Activated CD4-positive, alpha-beta T cell treated with anti-CD3 and anti-CD28 coated beads, Interleukin-2, amount 50 U/mL, for 1 hour (primary cell): ENCODE measurements at regions not wholly inside any gene's neighbourhood (a gene's known extent, or its start where the extent isn't known, plus 50 kb on each side); places are given as distances from the start of the nearest gene placed in this dataset.
"Not testable (repeated sequence)": the region's sequence is repeated elsewhere in the genome, so short reads cannot be mapped to it uniquely, and the experiment has no call there.

Experiments used
- DNase-seq: peaks from one replicate; pipeline ENCODE4 v3.0.0-alpha.2; 2020

DNA sequence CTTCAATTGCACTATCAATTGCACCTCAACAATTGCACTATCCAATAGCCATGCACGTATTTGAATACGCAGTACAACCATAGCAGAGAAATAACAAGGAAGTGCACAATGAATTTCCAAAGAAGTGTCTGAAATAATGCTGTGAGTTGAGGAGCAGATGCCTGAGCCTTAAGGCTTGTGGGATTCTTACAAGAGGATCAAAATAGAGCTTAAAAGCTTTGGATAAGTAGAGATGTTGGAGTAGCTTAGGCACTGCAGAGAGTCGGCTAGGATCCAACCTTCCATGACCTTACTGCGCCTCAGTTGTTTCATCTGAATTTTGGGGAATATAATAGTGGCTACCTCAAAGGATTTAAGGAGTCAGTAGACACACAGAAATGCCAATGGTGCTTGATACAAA, 196.1 kb upstream of the FLRT2 start:
- DNase-seq = no peak

DNA sequence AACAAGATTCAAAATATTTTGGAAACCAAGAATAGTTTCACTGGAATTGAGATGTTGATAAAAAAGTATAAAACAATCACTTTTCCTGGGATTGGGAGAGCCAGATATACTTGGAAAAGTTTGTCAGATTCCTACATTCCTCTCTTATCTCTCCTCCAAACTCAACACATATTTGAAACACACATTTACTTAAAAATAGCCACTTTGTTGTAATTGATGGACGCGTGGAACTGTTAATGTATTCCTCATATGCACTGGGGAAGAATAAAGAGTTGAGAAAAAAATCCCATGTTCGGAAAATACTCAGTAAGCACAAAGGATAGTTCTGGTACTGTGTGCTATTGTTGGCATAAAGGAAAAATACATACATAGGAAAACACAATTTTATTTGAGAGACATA, 195.6 kb upstream of the FLRT2 start:
- DNase-seq = no peak

- DNase-seq = no peak
These were observed 193.7 kb upstream of the FLRT2 start for GRCh38 chr14:85336257-85336656.

GRCh38 chr14:85336817-85337216, 193.1 kb upstream of the FLRT2 start:
- no peak for DNase-seq

DNA sequence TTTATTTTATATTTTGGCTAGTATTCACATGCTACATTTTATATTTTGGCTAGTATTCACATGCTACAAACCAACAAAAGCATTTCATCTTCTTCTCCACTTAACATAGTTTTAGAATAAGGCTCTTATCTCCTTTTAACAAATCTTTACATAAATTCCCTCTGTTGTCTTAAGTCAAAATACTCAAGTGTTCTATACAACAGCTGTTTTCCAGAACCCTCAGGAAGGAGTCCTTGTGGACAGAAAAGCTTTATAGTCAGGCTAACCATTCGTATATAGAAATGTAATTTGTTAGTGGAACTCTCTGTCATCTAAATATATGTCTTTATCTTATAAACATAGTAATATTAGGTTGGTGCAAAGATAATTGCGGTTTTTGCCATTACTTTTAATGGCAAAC, 191.0 kb upstream of the FLRT2 start:
- DNase-seq = no peak

GRCh38 chr14:85342858-85343607, 186.9 kb upstream of the FLRT2 start:
- no peak for DNase-seq

GRCh38 chr14:85344171-85344570, 185.8 kb upstream of the FLRT2 start:
- no peak for DNase-seq

- DNase-seq = no peak
These were observed 184.9 kb upstream of the FLRT2 start for GRCh38 chr14:85344847-85345570.

DNA sequence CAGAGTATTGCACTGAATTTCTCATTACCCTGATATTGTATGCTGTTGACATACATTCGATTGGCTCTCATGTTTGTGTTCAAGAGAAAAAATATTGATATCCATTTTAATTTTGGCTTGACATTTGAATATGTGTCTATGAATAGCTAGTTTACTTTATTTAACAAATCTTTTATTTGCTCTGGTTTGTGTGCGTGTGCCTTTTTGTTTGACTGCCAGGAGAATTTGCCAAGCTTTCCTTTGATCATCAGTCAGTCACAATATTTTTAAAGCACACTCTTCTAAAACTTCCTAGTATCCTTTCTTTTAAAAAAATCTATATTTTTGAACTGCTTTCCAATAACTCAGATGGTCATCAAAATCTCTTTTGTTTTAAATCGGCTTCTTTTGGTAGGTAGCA, 179.3 kb upstream of the FLRT2 start:
- DNase-seq = no peak

DNA sequence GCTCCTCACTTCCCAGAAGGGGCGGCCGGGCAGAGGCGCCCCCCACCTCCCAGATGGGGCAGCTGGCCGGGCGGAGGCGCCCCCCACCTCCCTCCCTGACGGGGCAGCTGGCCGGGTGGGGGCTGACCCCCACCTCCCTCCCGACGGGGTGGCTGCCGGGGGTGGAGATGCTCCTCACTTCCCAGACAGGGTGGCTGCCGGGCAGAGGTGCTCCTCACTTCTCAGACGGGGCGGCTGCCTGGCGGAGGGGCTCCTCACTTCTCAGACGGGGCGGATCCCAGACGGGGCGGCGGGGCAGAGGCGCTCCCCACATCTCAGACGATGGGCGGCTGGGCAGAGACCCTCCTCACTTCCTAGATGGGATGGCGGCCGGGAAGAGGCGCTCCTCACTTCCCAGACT, 177.4 kb upstream of the FLRT2 start:
- not testable (repeated sequence) for DNase-seq

DNA sequence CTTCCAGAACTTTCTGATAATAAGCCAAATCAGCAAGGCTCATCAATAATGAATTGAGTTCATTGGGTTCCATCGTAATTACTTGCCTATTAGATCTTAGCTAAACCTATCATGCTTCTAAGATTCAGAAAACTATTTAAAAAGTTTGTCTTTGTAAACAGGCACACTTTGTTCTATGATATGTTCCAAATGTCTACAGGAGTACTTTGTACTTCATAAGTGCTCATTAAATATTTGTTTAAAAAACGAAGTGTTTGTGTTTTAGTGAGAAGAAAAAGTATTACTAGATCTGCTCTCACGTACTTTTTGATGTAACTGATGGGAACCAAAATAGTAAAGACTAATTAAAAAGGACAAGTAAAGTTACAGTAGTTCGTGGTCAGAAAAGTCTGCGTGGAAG, 172.8 kb upstream of the FLRT2 start:
- no peak for DNase-seq

DNA sequence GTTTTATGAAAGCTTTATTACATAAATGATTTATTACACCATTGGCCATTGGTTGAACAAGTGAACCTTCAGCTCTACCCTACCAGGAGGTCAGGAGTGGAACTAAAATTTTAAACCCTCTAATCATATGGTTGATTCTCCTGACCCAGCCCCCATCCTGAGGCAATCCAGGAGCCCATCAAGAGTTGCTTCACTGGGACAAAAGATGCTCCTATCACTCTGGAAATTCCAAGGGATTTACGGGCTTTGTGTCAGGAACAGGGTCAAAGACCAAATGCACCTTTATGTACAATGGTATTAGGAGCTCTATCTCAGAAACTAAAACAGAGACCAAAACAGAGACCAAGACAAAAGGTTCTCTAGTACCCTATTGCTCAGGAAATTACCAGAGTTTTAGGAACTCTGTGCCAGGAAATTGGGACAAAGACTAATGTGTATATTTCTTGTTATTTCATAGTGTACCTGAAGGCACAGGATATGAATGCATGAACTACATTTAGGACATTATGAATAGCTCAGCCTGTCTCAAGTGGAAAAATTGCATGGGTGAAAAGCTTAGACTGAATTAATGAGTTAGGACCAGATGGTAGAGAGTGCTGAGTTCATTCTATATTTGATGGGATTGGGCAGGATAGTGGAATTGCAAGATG, 171.7 kb upstream of the FLRT2 start:
- DNase-seq = no peak

DNA sequence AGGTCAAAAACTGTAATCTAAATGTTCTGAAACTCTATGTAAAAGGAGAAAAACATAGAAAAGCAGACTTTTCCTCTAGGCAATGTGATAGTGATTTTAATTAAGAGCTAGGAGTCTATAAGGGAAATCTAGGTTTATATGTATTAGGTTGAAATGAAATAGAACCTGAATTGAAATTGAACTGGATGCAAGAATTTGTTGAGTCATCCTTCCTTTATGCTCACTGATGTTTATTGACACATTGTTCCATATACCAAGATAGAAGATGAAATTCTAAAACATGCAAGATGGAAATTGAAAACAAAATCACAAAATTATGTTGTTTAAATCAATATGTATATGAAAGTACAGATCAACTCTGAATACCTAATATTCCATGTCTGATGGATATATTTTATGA, 170.4 kb upstream of the FLRT2 start:
- no peak for DNase-seq

DNA sequence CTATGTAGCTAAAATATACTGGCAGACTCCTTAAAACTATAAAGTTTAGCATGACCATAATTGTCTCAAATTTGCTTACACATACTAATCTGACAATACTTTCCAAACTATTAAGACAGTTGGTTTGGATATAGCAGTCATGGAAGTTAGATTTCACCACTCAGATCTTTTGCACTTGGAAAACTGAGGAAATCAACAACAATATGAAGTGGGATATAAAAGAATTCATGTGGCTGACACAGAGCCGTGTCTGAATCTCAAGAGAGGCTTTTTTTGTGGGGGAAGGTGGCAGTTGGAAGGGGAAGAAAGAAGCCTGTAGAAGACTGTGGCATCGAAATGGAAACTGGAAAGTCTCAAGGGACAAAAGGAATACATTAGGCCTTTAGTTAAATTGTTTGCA, 166.6 kb upstream of the FLRT2 start:
- DNase-seq = no peak

DNA sequence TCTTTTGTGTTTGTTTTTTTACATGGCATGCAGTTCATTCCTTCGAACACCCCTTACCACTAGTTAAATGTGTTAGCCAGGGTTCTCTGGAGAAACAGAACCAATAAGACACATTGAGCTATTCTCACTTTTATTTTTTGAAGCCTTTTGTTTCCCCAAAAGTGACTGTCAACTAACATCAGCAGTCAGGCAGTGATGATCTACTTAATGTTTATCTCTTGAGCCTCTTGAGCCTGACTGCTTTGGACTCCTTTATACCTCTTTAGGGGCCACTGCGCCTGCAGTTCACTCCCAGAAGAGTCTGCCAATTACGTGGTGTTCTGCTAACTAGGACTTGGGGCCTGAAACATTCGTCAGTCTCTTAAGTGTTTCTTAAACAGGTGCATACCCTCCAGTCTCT, 163.7 kb upstream of the FLRT2 start:
- DNase-seq = no peak

GRCh38 chr14:85380881-85381280, 149.1 kb upstream of the FLRT2 start:
- no peak for DNase-seq

DNA sequence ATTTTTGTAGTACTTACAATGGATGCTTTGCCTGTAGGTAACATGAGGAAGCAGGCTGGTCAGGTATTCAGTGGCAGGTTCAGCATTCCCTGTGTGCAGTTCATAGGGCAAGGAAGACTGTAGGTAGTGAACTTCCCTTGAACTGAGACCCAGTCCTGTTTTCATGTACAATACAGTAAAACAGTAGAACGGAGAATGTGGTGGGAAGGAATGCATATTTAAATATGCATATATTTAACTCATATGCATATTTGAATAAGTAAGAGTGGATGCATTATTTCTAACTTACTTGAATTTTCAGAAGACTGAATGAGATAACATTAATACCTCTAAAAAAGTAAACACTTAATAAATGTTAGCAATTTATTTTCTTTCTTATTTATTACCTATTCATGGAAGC, 147.6 kb upstream of the FLRT2 start:
- no peak for DNase-seq

DNA sequence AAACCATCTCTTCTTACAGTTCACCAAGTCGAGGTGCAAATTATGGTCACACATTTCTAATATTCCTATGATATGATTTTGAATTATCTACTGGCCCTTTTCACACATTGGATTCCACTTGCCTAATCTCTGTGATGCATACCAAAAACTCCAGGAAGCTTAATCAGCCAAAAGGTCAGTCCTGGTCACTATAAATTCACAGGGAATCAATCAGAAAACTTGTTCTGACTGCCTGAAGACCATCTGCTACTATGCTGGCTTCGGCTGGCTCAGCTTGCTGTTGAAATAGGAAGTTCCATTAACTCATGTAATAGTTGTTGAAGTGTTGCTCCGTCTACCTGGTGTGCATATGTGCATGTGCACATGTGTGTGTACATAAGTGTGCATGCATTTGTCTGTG, 142.8 kb upstream of the FLRT2 start:
- no peak for DNase-seq

GRCh38 chr14:85390236-85390635, 139.7 kb upstream of the FLRT2 start:
- DNase-seq = no peak

DNA sequence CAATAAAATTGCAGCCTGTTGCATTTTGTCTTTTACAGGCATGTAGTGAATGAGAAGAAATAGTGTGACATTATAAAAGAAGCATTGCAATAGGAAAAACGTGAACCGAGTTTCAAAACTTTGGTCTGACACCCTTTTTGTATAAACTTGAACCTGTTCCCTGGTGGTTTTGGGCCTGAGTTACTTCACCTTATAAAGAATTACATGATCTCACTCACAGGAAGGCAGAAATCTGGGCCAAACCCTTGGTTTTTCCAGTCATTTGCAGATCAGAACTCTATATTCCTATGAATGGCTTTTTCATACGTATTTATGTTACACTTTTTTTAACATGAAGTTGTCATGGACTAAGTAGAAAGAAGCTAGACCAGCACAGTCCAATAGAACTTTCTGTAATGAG, 138.5 kb upstream of the FLRT2 start:
- DNase-seq = no peak

DNA sequence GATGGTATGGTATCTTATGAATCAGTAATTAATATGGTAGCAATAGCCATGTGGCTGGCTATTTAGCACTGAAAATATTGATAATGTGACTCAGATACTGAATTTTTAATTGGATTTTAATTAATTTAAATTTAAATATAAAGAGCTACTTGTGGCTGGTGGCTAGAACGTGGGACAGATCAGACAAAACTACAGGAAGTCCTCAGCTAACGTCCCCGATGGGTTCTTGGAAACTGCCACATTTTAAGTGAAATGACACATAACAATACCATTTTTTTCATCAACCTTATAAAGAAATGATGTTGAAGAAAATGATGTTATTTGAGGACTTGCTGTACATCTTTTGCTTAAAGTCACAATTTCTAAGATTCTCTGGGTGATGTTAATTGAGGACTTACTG, 138.1 kb upstream of the FLRT2 start:
- no peak for DNase-seq

DNA sequence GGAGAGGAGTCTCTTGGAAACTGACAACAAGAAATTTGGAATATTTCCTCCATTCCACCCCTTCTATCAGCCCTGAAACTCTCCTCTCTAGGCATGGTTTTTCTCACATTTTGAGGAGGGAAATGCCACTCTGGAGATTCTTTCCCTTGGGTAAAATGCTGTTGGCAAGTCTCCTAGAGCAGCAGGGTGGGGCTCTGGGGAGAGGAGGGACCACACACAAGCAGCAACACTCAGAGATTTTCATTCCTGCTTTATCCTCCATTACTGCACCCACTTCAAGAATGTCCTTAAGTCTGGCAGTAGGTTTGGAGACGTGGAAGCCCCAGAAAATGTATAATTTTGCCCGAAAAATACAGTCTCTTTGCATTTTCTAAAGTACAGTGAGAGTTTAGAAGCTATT, 130.8 kb upstream of the FLRT2 start:
- DNase-seq = no peak

GRCh38 chr14:85400678-85401077, 129.3 kb upstream of the FLRT2 start:
- no peak for DNase-seq

DNA sequence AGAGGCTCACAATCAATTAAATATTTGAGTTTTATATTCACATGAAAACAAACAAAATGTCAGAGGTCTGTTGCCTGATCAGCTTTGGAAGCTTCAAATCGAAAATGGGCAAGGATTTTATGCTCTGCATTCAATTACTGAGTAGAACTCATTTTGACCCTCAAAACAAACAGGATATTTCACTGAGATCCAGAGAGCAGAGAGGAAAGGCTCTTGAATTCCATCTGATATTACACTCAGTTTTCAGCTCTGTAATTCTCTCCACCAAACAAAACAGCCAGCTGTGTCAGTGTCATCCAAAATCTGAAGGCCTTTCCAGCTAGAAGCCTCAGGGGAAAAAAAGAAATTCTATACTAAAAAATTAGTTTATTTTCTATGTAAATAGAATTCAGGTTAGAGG, 128.6 kb upstream of the FLRT2 start:
- DNase-seq = no peak
